Heart left ventricle (tissue), 13 donors: ENCODE measurements at regions not wholly inside any gene's neighbourhood (a gene's known extent, or its start where the extent isn't known, plus 50 kb on each side); places are given as distances from the start of the nearest gene placed in this dataset.

ENCODE experiments used
- CTCF ChIP-seq, 12 donors: fragments of 200-600 bp; sonication (generic) in 4 of 12; IDR thresholded peaks; one replicate each; pipeline versions ENCODE4 v1.5.0 to v1.8.0; 2018 to 2022; ENCODE audit warnings: antibody characterized with exemption in 12 of 12, mild to moderate bottlenecking in 5 of 12
- POLR2A ChIP-seq, 2 donors: fragments of 450-650 bp; IDR thresholded peaks; one replicate each; pipeline ENCODE4 v1.6.1; 2017; ENCODE audit warnings: antibody characterized with exemption in 2 of 2, mild to moderate bottlenecking in 2 of 2, moderate library complexity in 2 of 2
- donor health status: ischemic (EF 13 %, LVEDD 7.1; RV severe dilation, severe dysfunction).
- donor health status: DM: no; HTN: yes; CAD: no.
- donor health status: DM: no; HTN: no; CAD: no.
- donor health status: ischemic (EF 25% LVEDD 6.9; RV normal size, moderate dysfunction).
- donor health status: ischemic (EF 25% LVEDD 5.7; RV mildly dilated, moderate dysfunction).
- donor health status: ischemic (EF 35%, LVEDD 5.7; RV mildly dilated, moderate dysfunction).
- donor health status: nonischemic (EF 11% LVEDD 7.7; RV severe dilation, severe dysfunction).
- donor health status: DM: yes; HTN: yes; CAD: no.
- donor health status: PGD.
- donor health status: ischemic (EF 29% LVEDD 5.4; RV normal size, mild dysfunction).
- donor health status: nonischemic (EF 23%, LVEDD 6.1; RV moderate dilation, normal function).

GRCh38 chr2:76274676-76275075 is 564.0 kb upstream of the GCFC2 start:
- TF ChIP-seq CTCF (IDR thresholded peaks at IDR 0.05), result no peak
- no peak for TF ChIP-seq POLR2A (IDR thresholded peaks at IDR 0.05)
